HG03520 (cell line): ENCODE measurements at regions not wholly inside any gene's neighbourhood (a gene's known extent, or its start where the extent isn't known, plus 50 kb on each side); places are given as distances from the start of the nearest gene placed in this dataset.
"Not testable (repeated sequence)": the region's sequence is repeated elsewhere in the genome, so short reads cannot be mapped to it uniquely, and the experiment has no call there.

Experiments
- ATAC-seq: cut with Tn5 transposase; IDR thresholded peaks from one replicate; pipeline ENCODE4 v1.9.1; 2021; ENCODE audit warnings: mild to moderate bottlenecking, moderate library complexity; ENCODE audit not compliant: unreplicated experiment

DNA sequence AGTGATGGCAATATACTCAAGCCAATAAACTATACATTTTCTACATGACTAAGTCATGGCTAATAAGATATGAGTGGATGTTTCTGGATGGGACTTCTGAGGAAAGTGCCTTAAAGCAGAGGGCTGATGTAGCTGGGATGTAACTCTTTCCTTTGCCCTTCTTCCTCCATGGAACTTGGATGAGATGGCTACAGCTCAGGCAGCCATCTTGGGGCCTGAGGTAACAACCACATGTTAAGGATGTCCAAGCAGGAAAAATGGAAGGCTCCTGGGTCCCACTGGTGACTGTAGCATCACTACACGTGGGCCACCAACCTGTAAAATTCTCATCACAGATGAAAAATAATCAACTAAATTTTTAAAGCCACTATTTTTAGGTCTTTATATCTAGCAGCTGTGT lies 54.4 kb upstream of the GRIP1 start:
- ATAC-seq, result no peak

DNA sequence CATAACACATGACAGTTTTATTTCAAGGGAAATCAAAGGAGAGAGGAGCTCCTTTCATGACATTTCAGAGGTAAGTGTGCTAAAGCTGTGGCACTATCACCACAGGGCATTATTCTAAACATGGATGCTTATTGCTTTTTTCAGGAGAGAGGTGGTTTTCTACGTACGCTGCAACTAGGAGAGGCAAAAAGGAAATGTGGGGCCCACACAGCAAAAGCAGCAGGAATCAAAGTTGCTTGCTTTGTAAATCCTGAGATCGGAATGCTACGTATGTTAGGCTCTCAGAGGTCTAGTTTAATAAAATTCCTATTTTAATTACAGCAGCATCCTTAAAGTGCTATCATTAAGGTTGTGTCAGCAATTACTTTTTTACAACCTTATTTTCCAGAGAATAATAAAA lies 55.0 kb upstream of the GRIP1 start:
- ATAC-seq, result no peak

DNA sequence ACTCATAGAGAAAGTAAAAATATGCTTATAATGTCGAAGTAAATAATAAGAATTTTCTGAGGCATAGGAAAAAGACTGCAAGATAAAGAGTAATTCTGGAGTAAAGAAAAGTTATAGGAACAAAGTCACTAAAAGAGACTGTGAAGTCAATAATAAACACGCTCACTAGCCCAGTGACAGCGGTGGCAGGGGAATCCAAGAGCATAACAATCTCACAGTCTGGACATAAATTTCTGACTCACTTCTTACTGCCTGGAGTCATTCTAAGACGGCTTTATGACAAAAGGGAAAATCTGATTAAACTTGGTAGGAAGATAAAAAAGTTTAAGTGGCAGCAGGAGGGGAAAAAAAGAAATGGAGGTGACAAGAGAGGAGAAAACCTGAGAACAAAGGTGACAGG lies 56.4 kb upstream of the GRIP1 start:
- no peak for ATAC-seq

DNA sequence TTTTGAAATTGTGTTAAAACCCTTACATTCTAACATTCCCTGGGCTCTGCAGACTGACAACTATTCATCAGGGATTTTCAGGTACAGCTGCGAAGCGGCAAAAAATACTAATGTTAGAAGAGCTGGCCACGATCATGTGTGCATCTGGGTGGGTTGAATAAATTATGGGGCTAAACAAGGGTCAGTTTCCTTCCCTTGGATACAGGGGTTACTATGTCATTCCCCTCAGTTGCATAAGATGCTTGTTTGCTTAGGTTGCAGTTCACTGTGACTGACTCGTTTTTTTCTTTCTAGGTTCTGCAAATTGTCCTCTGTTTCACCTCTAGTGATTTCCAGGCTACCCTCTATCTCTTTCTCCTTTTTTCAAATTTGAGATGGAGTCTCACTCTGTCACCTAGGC lies 58.1 kb upstream of the GRIP1 start:
- ATAC-seq, result no peak

DNA sequence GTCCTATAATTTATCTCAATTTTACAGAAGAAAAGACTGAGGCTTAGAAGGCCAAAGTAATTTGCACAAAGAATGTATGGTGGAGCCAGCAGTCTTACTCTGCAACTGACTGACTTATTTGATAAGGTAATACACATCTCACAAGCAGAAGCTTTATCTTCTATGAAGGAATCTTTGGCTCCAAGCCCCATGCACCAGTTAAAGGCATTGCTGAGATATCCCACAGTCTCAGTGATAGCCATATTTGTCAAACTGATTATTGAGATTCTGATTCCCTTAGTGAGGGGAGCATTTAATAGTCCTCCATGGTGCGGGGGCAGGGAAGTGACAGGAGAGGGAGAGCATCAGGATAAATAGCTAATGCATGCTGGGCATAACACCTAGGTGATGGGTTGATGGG lies 60.4 kb upstream of the GRIP1 start:
- no peak for ATAC-seq

DNA sequence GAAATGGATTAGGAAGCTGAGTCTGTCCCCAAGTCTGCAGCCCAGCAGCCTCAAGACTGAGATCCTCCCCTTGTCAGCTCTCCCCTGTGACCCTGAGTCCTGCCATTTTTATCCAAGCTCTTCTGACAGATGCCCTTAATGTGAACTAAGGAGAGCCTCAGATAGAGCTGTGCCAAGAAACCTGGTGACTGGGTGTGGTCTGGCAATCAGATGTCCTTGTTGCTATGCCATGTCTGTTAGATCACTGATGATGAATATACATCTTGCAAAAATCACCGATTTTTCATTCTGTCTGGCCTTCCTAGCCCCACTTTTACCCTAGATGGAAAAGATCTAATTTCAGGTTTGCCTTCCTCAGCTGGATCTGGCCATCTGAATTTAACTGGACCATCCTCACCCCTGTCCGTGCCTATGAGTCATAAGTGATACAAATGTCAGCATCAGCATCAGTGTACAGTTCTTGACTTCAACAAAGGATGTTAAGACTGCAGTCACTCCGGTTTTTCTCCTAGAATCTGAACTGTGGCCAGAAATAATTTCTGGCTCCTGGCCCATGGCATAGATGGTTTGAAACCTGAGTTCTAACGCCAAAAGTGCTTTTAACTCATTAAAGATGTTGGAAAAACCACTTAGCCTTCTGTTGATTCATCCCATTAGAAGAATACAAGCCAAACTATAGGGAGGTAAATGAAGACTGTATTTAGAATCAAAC lies 61.2 kb upstream of the GRIP1 start:
- ATAC-seq, result no peak

DNA sequence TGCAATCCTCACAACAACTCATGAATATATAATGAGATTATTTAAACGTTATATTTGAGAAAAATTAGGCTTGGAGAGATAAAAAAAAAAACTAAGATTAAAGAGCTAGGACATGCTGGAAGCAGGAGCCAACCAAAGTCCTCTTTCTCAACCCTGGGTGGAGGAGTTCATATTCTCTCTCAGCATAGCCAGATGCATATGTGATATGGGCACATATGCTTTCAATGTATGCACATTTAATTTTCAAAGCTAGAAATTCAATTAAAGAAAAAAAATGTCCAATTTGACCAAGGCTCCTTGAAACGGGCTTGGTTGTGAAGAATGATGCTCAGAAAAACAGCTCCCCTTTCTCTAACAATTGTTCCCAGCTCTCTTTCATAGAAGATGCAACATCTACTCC lies 61.9 kb upstream of the GRIP1 start:
- ATAC-seq, result no peak

DNA sequence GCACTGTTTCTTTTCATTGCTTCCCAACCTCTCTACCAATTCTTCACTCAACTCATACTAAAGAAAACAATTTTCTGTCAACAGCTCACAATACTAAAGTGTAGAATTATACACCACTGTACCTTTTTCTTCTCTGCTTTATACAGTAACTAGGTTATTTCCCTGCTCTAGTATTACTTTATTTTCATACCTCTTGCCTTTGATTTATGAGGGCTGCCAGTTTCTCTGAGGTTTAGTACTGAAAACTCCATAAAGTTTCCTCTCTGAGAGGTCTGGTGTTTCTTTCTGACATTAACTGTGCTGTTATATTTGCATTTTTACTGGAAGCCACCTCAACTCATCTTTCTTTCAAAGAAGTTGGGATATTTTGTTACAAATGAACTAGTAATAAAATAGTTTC lies 63.0 kb upstream of the GRIP1 start:
- ATAC-seq, result no peak

DNA sequence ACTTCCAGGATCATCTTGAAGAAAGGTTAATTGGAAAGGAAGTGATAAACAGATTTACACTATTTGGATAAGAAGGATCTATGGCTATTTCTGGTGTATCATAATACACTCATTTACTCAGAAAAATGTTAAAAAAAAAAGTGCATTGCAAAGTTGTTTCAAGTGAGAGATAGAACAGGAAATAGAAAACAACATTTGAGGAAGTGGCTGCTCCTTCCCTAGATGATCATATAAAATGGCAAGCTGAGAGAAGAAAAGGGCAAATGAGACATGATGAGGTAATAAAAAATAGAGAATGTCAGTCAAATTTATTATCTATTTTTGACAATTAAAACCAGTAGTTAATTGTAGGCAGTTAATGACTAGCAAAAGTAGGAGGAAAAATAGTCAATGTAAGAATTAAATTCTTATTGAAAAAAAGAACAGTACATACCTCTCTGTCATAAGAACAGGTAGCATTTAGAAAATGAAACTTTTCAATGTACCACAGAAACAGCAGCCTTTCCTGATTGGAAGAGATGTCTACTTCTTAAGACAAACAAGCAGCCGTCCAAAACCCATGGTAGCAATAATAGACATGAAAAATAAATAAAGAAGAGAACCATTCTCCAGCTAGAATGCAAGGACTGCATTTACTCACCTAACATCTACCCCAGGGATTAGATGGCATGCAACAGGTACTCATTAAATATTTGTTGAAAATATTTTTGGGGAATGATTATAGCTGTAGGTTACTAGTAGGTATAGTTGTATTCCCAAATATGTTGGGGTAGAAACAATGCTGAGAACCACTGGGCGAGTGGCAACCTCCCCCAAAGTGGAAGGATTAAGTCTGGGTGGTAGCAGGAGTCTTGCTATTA lies 63.9 kb upstream of the GRIP1 start:
- ATAC-seq, result no peak

DNA sequence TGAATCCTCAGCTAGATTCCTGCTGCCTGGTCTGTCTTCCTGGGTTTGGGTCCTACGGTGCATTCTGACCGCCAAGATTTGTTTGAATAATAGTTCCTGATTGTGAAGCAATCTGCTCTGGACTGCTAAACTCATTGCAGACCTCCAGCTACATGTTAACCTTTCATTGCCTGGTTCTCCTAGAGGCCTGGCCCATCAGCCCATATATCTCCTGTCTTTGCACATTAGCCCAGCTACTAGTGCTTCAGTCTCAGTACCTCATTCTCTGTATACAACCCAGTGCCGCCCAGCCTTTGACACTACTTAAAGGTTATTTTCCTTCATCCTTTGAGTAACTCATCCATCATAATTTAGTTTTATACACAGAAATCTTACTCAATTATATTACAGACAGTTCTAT lies 65.6 kb upstream of the GRIP1 start:
- ATAC-seq, result no peak

DNA sequence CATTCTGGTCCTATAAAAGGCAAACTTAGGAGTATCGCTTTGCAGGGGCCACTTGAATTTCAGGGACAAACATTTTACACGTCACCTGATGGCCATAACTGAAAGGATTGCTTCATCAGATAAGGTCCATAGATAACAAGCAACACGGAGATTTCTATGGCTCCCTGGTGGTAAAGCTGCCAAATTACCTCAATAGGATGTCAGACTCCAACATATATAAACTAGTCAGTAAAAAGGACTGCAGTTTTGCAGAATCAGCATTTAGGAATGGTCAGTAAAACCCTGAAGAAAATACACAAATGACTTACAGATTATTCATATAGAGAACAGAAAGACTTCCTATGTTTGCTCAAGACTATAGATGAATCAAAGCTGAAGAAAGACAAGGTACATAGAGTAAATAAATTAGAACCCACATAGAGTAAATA lies 66.1 kb upstream of the GRIP1 start:
- no peak for ATAC-seq

DNA sequence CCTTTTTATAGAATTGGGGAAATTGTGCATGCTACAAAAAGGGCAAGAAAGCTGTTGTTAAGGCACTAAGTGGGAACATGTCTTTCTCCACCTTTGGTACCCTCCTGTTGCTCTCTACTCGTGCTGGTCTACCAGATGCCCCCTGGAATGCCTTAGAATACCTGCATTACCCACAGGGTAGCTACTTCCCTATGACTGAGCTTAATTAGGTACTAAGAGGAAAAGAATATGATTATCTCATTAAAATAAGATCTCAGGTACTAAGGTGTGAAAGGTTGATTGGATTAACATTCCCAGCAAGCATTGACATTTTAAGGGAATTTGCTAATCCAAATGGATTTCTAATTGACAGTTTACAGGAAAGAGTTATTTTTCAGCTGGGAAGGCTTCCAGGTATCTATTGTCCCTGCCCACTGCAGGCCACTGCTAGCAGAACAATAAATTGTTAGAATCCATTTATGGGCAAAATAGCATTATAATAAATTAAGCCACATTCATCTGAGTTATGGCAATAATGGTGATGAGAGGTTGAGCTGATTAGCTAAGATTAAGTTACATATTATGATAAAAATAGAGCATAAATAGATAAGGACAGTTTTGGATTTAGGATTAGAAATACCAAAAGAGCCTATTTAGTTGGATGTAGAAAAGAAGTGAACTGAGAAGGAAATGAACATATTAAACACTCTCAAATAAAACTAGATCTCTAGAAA lies 67.8 kb upstream of the GRIP1 start:
- no peak for ATAC-seq

DNA sequence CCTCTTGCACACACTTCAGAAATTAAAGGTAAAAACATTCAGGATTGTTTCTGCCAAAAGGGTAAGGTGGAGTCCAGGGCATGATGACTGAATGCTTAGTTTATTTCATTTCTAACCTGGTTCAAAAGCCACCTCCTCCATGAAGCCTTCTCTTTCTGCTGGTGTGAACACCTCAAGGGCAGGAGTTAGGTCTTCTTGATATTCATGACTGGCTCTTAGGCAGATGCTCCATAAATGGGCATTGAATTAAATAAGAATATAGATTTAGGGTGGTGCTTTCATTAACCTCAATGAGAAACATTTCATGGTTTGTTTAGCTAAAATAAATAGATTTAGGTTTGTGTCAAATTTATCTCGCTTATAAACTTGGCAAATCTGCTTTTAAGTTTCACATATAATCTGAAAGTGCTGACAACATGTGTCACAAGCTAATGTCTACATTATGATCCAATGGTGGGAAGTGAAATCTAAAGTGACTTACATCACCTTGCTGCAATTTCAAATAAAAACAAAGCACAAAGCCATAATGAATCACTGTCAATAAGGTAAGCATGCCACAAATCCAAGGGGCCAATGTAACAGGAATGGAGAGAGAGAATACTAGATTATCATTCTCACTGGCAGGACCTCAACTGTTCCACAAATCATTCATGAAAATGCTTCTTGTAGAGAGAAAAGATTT lies 72.7 kb upstream of the GRIP1 start:
- no peak for ATAC-seq

DNA sequence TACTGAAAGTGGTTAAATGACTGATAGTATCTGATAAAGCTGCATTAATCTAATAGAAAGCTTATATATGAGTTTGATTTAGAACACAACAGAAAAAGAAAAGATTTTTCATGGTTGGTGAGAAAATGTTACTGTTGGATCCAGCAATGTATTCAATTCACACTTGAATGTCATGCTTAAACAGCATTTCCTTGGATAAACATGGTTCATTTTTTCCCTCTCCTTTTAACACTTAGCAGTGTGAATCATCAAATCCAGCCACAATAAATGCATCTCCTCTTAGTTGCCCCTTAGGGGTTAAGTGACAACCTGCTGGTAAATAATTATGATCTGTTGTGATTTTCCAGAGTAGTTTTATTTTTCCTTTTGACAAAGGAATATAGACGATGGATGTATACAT lies 74.9 kb upstream of the GRIP1 start:
- ATAC-seq, result no peak

DNA sequence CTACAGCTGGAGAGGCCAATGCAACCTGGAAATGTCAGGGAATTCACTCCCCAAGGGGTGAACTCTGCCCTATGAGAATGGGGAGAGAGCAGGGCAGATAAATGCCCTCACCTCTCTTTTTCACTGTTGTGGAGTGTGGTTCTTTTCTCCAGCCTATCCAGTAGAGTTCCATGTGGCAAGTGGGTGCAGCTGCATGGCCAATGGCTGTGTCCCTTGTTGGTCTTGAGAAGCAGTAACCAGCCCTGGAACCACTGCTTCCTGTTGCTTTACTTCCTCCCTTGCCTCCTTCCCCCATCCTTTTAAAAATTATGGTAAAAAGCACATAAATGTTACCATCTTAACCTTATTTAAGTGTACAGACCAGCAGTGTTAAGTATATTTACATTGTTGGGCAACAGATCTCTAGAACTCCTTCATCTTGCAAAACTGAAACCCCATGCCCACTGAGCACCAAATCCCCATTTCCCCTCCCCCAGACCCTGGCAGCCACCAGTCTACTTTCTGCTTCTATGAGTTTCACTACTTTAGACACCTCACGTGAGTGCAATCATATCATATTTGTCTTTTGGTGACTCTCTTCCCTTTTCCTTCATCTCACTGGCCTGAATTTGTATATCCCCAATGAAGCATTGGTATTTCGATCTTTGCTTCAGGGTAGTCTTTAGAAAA lies 77.0 kb upstream of the GRIP1 start:
- no peak for ATAC-seq

DNA sequence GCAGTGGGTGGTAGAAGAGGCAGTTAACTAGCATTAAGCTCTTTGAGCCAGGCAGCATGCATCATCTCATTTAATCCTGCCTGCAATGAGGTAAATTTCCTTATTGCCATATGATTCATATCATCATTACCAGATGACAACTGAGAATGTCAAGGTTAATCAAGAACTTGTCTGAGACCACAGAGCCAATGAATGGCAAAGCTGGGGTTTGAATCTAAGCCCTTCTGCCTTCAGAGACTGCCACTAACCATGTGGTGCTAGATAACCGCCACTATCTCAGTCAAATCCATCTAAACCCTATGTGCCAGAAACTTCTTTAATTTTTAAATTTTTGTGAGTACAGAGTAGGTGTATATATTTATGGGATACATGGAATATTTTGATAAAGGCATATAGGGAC lies 77.8 kb upstream of the GRIP1 start:
- ATAC-seq, result no peak

DNA sequence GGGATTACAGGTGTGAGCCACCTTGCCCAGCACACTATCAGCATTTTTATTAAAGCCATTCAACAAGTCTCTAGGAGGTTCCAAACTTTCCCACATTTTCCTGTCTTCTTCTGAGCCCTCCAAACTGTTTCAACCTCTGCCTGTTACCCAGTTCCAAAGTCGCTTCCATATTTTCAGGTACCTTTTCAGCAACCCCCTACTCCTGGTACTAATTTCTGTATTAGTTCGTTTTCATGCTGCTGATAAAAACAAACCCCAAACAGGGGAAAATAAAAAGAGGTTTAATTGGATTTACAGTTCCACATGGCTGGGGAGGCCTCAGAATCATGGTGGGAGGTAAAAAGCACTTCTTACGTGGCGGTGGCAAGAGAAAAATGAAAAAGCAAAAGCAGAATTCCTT lies 81.2 kb upstream of the GRIP1 start:
- ATAC-seq, result not testable (repeated sequence)

DNA sequence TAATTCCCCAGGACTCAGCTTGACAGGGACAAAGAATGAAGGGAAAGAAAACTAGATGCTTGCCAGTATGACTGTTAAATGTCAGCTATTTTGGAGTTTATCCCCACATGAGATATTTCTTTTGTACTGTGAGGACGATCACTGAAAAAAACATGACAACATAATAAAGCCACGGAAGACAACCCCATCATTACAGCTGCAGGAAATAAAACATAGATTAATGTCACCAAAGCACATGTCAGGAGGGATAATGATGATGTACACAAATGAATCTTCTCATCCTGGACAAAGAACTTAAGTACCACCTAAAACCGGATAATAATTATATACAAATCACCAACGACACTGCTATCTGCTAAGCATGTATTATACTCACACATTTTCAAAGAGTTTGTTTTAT lies 84.6 kb upstream of the GRIP1 start:
- ATAC-seq, result no peak

DNA sequence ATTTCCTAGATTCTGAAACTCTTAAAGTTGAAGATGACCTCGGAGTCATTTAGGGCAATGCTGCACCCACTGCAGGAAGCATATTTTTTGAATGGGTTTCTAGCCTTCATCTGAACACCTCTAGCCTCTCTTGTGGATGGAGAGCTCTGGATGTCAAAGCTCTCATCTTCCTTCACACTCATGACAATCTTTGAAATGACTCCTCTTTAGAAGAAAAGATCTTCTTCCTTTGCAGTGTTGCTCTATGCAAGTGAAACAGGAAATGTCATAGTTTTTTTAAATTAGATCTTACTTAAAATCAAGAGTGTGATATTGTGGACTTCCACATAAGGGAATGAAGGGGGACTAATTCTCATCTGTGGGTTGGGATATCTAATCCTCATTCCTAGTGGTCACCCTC lies 86.3 kb upstream of the GRIP1 start:
- ATAC-seq, result no peak

DNA sequence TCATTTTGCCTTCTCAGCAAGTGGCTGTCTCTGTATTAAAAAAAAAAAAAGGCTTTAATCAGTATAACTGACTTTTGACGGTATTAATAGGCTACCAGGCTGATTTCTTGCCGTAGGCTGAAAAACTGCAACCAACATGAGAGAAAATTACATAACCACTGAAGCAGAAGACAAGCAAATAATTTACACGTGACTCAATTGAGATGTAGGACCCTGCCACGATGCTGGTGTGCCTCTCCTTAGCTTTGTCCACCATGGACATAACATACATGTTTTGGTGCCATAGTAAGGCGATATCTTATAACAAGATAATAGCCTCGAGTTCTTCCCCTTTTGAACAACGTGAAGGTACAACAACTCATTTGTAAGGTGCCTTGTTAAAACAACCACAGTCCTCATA lies 88.7 kb upstream of the GRIP1 start:
- ATAC-seq, result no peak

DNA sequence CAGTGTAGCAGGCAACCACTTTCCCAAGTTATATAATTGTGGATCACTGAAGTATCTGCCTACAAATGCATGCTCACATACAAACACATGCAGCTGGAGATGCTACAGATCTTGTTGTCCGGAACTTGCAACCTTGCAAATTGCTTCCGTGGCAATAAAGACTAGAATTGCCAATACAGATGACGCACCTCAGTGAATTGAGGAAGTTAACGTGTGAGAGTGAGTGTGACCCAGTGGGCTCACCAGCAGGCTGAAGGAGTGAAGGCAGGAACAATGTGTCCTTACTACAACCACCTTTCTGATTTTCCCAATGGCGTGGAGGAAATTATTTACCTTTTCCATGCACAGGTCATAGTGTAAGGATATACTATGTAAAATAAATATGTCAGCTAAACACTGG lies 89.4 kb upstream of the GRIP1 start:
- ATAC-seq, result no peak
